ENCODE measurements at regions not wholly inside any gene's neighbourhood (a gene's known extent, or its start where the extent isn't known, plus 50 kb on each side); places are given as distances from the start of the nearest gene placed in this dataset.

- Histone ChIP-seq H3K4me1 (ENCODE audit: control insufficient read depth, insufficient read depth, low read length) (no peaks in the 10 kb centered on the region), H3K36me3 (ENCODE audit: control insufficient read depth, insufficient read depth, low read length) (no peaks in the 10 kb centered on the region), H3K27ac (ENCODE audit: low read depth, low read length) (no peak overlapping the region), H3K27me3 (ENCODE audit: control insufficient read depth, insufficient read depth, low read length, poor library complexity, severe bottlenecking) (peaks cover 5% of the 10 kb centered on the region), H3K4me3 (ENCODE audit: low read length) (no peak overlapping the region), H3K9me3 (ENCODE audit: control insufficient read depth, low read length) (no peaks in the 10 kb centered on the region), H3K9ac (ENCODE audit: extremely low read depth, low read length, poor library complexity, severe bottlenecking) (no peak overlapping the region)
- Mint-ChIP-seq H3K27ac (no peak overlapping the region), H3K4me1 (no peaks in the 10 kb centered on the region), H3K27me3 (ENCODE audit: insufficient read depth) (peaks cover 34% of the 10 kb centered on the region), H3K36me3 (ENCODE audit: low read depth) (no peaks in the 10 kb centered on the region), H3K4me3 (no peak overlapping the region), H3K9me3 (no peaks in the 10 kb centered on the region)
- WGBS, 2 experiments (ENCODE audit: insufficient coverage in 1 of 2, insufficient read length in 1 of 2): 80% methylated on average over 1 of the region's 1 CpG; no CpG with 5 or more reads in 1 of the 2 experiments
- DNase-seq: no peak
- no peak for TF ChIP-seq CTCF (conservative IDR thresholded peaks at IDR 0.05)
Observed at GRCh38 chr18:2186967-2187366, 384.3 kb downstream of the METTL4 start.

GRCh38 chr18:2188258-2188657 lies 383.0 kb downstream of the METTL4 start:
- no peaks in the 10 kb centered on the region for H3K4me1 ChIP-seq (ENCODE audit: control insufficient read depth, insufficient read depth, low read length)
- no peak overlapping the region for H3K4me3 ChIP-seq (ENCODE audit: low read length)
- Mint-ChIP-seq H3K4me1 (no peaks in the 10 kb centered on the region), H3K27me3 (ENCODE audit: insufficient read depth) (peaks cover 23% of the 10 kb centered on the region), H3K9me3 (peaks cover 7% of the 10 kb centered on the region), H3K27ac (no peak overlapping the region), H3K4me3 (no peak overlapping the region), H3K36me3 (ENCODE audit: low read depth) (no peaks in the 10 kb centered on the region)
- DNase-seq: no peak
- TF ChIP-seq CTCF (conservative IDR thresholded peaks at IDR 0.05): no peak
- no peak overlapping the region for H3K9ac ChIP-seq (ENCODE audit: extremely low read depth, low read length, poor library complexity, severe bottlenecking)
- no peak overlapping the region for H3K27ac ChIP-seq (ENCODE audit: low read depth, low read length)
- 83 to 96% methylated on average over 1 of the region's 1 CpG for WGBS, 2 experiments (ENCODE audit: insufficient coverage in 1 of 2, insufficient read length in 1 of 2)
- no peaks in the 10 kb centered on the region for H3K36me3 ChIP-seq (ENCODE audit: control insufficient read depth, insufficient read depth, low read length)
- H3K27me3 ChIP-seq (ENCODE audit: control insufficient read depth, insufficient read depth, low read length, poor library complexity, severe bottlenecking): no peaks in the 10 kb centered on the region
- peaks cover 7% of the 10 kb centered on the region for H3K9me3 ChIP-seq (ENCODE audit: control insufficient read depth, low read length)

GRCh38 chr18:2191180-2191790 lies 380.0 kb downstream of the METTL4 start:
- H3K9me3 ChIP-seq (ENCODE audit: control insufficient read depth, low read length): peaks cover 15% of the 10 kb centered on the region
- H3K9ac ChIP-seq (ENCODE audit: extremely low read depth, low read length, poor library complexity, severe bottlenecking): no peak overlapping the region
- Mint-ChIP-seq H3K27me3 (ENCODE audit: insufficient read depth) (peaks cover 13% of the 10 kb centered on the region), H3K9me3 (peaks cover 16% of the 10 kb centered on the region), H3K4me1 (no peaks in the 10 kb centered on the region), H3K27ac (no peak overlapping the region), H3K36me3 (ENCODE audit: low read depth) (no peaks in the 10 kb centered on the region), H3K4me3 (no peak overlapping the region)
- no peak for DNase-seq
- H3K36me3 ChIP-seq (ENCODE audit: control insufficient read depth, insufficient read depth, low read length): no peaks in the 10 kb centered on the region
- no peaks in the 10 kb centered on the region for H3K4me1 ChIP-seq (ENCODE audit: control insufficient read depth, insufficient read depth, low read length)
- 93 to 100% methylated on average over 1 to 2 of the region's 3 CpGs for WGBS, 2 experiments (ENCODE audit: insufficient coverage in 1 of 2, insufficient read length in 1 of 2)
- no peaks in the 10 kb centered on the region for H3K27me3 ChIP-seq (ENCODE audit: control insufficient read depth, insufficient read depth, low read length, poor library complexity, severe bottlenecking)
- TF ChIP-seq CTCF (conservative IDR thresholded peaks at IDR 0.05): no peak
- H3K27ac ChIP-seq (ENCODE audit: low read depth, low read length): no peak overlapping the region
- H3K4me3 ChIP-seq (ENCODE audit: low read length): no peak overlapping the region
